Calu3 (cell line): ENCODE measurements at regions not wholly inside any gene's neighbourhood (a gene's known extent, or its start where the extent isn't known, plus 50 kb on each side); places are given as distances from the start of the nearest gene placed in this dataset.

Source experiments
- BruUV-seq: library from RNA; stranded (reverse); fragments of 400-500 nt; replicated peaks from 2 replicates; lab custom pipeline; 2021; lab: Mats Ljungman, UMichigan
- CTCF ChIA-PET: fragments of 300-600 bp; sonication (Branson Sonifier 250); formaldehyde crosslinking; loops from one replicate; lab custom pipeline; 2022; ENCODE audit warnings: antibody characterized with exemption; lab: Charles Lee
- DNase-seq: peaks from one replicate; pipeline ENCODE4 v3.0.0; 2022
- H3K27ac Mint-ChIP-seq: one replicate; pipeline ENCODE4 v1.8.0; 2022; ENCODE audit warnings: mixed read lengths; ENCODE audit not compliant: unreplicated experiment
- H3K27me3 Mint-ChIP-seq: one replicate; pipeline ENCODE4 v1.8.0; 2022; ENCODE audit warnings: mixed read lengths; ENCODE audit not compliant: unreplicated experiment
- H3K36me3 Mint-ChIP-seq: one replicate; pipeline ENCODE4 v1.8.0; 2022; ENCODE audit warnings: mild to moderate bottlenecking, moderate library complexity, mixed read lengths; ENCODE audit not compliant: insufficient read depth, unreplicated experiment
- H3K4me1 Mint-ChIP-seq: one replicate; pipeline ENCODE4 v1.8.0; 2022; ENCODE audit warnings: mild to moderate bottlenecking, low read depth, mixed read lengths; ENCODE audit not compliant: unreplicated experiment
- H3K4me3 Mint-ChIP-seq: one replicate; pipeline ENCODE4 v1.8.0; 2022; ENCODE audit warnings: mild to moderate bottlenecking, low read depth, moderate library complexity, mixed read lengths; ENCODE audit not compliant: unreplicated experiment
- H3K9me3 Mint-ChIP-seq: one replicate; pipeline ENCODE4 v1.8.0; 2022; ENCODE audit warnings: low read depth, mixed read lengths; ENCODE audit not compliant: unreplicated experiment
- CTCF ChIP-seq: fragments of 200-600 bp; IDR thresholded peaks from one replicate; pipeline ENCODE4 v1.8.0; 2022; ENCODE audit warnings: antibody characterized with exemption; ENCODE audit not compliant: unreplicated experiment
- intact Hi-C: fragments of 100-400 bp; cut with micrococcal nuclease; formaldehyde crosslinking; loops from one replicate; pipeline ENCODE4 v1.10.0; 2022; ENCODE audit not compliant: unreplicated experiment

GRCh38 chr13:87123987-87124784 is 547.0 kb upstream of the SLITRK5 start:
- peak; percentile 0 for DNase-seq
- Mint-ChIP-seq H3K27ac (no peak overlapping the region), H3K9me3 (no peaks in the 10 kb centered on the region), H3K27me3 (no peaks in the 10 kb centered on the region), H3K4me3 (no peak overlapping the region), H3K36me3 (no peaks in the 10 kb centered on the region), H3K4me1 (no peaks in the 10 kb centered on the region)
- BruUV-seq, result no TSS peak
- TF ChIP-seq CTCF, result no peak
- CTCF ChIA-PET, result no interaction called here
- intact Hi-C loops, result no loop called here

DNA sequence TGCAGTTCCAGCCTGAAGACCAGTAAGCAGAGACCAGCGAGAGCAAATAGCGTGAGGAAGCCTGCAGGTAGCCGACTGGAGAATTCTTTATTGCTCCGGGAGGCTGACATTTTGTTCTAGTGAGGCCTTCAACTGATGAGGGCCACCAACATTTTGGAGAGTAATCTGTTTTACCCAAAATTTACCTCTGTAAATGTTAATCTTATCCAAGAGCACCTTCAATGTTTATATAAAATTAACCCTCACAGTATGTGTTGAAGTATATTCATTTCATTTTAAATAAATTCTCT is 546.4 kb upstream of the SLITRK5 start:
- intact Hi-C loops, result no loop called here
- CTCF ChIA-PET, result no interaction called here
- BruUV-seq, result no TSS peak

GRCh38 chr13:87128036-87128435 is 543.1 kb upstream of the SLITRK5 start:
- TF ChIP-seq CTCF, result no peak
- CTCF ChIA-PET, result no interaction called here
- no peak overlapping the region for H3K4me3 Mint-ChIP-seq
- BruUV-seq, result no TSS peak
- no peaks in the 10 kb centered on the region for H3K27me3 Mint-ChIP-seq
- H3K27ac Mint-ChIP-seq, result no peak overlapping the region
- DNase-seq, result no peak
- intact Hi-C loops, result no loop called here
- H3K36me3 Mint-ChIP-seq, result no peaks in the 10 kb centered on the region
- H3K9me3 Mint-ChIP-seq, result peaks cover 3% of the 10 kb centered on the region
- no peaks in the 10 kb centered on the region for H3K4me1 Mint-ChIP-seq

More for the DNA sequence above, 546.4 kb upstream of the SLITRK5 start:
- H3K27ac Mint-ChIP-seq, result no peak overlapping the region
- H3K4me1 Mint-ChIP-seq, result no peaks in the 10 kb centered on the region
- H3K27me3 Mint-ChIP-seq, result no peaks in the 10 kb centered on the region
- no peak for TF ChIP-seq CTCF
- H3K4me3 Mint-ChIP-seq, result no peak overlapping the region
- H3K9me3 Mint-ChIP-seq, result peaks cover 3% of the 10 kb centered on the region
- no peaks in the 10 kb centered on the region for H3K36me3 Mint-ChIP-seq
- no peak for DNase-seq

GRCh38 chr13:87128491-87128890 is 542.7 kb upstream of the SLITRK5 start:
- H3K9me3 Mint-ChIP-seq, result peaks cover 3% of the 10 kb centered on the region
- TF ChIP-seq CTCF, result no peak
- DNase-seq, result no peak
- H3K4me1 Mint-ChIP-seq, result no peaks in the 10 kb centered on the region
- H3K4me3 Mint-ChIP-seq, result no peak overlapping the region
- no peaks in the 10 kb centered on the region for H3K36me3 Mint-ChIP-seq
- no TSS peak for BruUV-seq
- H3K27me3 Mint-ChIP-seq, result no peaks in the 10 kb centered on the region
- CTCF ChIA-PET, result no interaction called here
- H3K27ac Mint-ChIP-seq, result no peak overlapping the region
- intact Hi-C loops, result no loop called here
